ENCODE measurements at regions not wholly inside any gene's neighbourhood (a gene's known extent, or its start where the extent isn't known, plus 50 kb on each side); places are given as distances from the start of the nearest gene placed in this dataset.

DNA sequence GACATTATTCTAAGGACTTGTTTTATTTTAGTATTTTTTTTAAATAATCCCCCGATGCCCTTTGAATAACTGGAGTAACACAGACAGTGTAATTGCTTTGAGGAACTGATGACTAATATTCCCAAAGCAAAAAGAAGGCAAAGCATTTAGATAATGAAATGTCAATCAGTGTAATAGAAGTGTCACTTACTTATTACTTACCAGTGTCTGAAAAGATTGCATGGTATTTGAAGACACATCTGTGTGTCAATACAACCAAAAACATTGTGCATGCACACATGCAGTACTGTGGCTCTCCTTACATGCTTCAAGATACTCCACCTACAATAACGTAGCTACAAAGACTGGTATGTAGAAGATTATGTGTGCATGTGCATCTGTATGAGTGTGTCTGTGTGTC is 264.0 kb upstream of the ANO5 start:
- Histone ChIP-seq H3K27ac (ENCODE audit: low read depth, low read length, poor library complexity, severe bottlenecking) (no peak overlapping the region), H2AFZ (ENCODE audit: low read length) (no peak overlapping the region), H3K9me2 (ENCODE audit: insufficient read depth, low read length) (no peaks in the 10 kb centered on the region), H3K36me3 (ENCODE audit: insufficient read depth, low read length) (no peaks in the 10 kb centered on the region), H3K4me1 (ENCODE audit: insufficient read depth, low read length, poor library complexity, severe bottlenecking) (no peaks in the 10 kb centered on the region), H3K4me2 (ENCODE audit: low read length) (no peak overlapping the region), H3K9me3 (ENCODE audit: low read length) (no peaks in the 10 kb centered on the region), H3K4me3 (ENCODE audit: low read depth, low read length, poor library complexity, severe bottlenecking) (no peak overlapping the region), H3K79me2 (ENCODE audit: insufficient read depth, low read depth, low read length) (no peaks in the 10 kb centered on the region), H4K20me1 (ENCODE audit: insufficient read depth, low read length) (no peaks in the 10 kb centered on the region)
- intact Hi-C loops (cut with micrococcal nuclease; ENCODE audit: unreplicated experiment), result no loop called here
- no peak for DNase-seq (ENCODE audit: low spot score)
- no TSS peak for BruUV-seq (replicated peaks)
- ChIA-PET POLR2A (no interaction called here), CTCF (ENCODE audit: unreplicated experiment) (no interaction called here)
- TF ChIP-seq, protein P1, sequence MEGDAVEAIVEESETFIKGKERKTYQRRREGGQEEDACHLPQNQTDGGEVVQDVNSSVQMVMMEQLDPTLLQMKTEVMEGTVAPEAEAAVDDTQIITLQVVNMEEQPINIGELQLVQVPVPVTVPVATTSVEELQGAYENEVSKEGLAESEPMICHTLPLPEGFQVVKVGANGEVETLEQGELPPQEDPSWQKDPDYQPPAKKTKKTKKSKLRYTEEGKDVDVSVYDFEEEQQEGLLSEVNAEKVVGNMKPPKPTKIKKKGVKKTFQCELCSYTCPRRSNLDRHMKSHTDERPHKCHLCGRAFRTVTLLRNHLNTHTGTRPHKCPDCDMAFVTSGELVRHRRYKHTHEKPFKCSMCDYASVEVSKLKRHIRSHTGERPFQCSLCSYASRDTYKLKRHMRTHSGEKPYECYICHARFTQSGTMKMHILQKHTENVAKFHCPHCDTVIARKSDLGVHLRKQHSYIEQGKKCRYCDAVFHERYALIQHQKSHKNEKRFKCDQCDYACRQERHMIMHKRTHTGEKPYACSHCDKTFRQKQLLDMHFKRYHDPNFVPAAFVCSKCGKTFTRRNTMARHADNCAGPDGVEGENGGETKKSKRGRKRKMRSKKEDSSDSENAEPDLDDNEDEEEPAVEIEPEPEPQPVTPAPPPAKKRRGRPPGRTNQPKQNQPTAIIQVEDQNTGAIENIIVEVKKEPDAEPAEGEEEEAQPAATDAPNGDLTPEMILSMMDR (conservative IDR thresholded peaks at IDR 0.05; ENCODE audit: low read length), result no peak
- TF ChIP-seq EZH2phosphoT487 (IDR thresholded peaks at IDR 0.05; ENCODE audit: borderline replicate concordance, low read depth, low read length), result no peak

DNA sequence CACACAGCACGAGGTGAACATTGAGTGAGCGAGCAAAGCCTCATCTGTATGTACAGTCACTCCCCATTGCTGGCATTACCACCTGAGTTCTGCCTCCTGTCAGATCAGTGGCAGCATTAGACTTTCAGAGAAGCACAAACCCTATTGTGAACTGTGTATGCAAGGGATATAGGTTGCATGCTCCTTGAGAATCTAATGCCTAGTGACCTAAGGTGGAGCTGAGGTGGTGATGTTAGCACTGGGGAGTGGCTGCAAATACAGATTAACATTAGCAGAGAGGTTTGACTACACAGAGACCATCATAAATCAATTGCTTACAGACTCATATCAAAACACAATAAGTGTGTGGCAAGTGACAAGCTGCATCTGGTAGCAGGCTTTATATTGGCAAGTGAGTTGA is 262.5 kb upstream of the ANO5 start:
- Histone ChIP-seq H4K20me1 (ENCODE audit: insufficient read depth, low read length) (no peaks in the 10 kb centered on the region), H3K36me3 (ENCODE audit: insufficient read depth, low read length) (no peaks in the 10 kb centered on the region), H3K27ac (ENCODE audit: low read depth, low read length, poor library complexity, severe bottlenecking) (no peak overlapping the region), H3K4me2 (ENCODE audit: low read length) (no peak overlapping the region), H3K4me1 (ENCODE audit: insufficient read depth, low read length, poor library complexity, severe bottlenecking) (no peaks in the 10 kb centered on the region), H3K79me2 (ENCODE audit: insufficient read depth, low read depth, low read length) (no peaks in the 10 kb centered on the region), H3K9me3 (ENCODE audit: low read length) (no peaks in the 10 kb centered on the region), H2AFZ (ENCODE audit: low read length) (no peak overlapping the region), H3K4me3 (ENCODE audit: low read depth, low read length, poor library complexity, severe bottlenecking) (no peak overlapping the region), H3K9me2 (ENCODE audit: insufficient read depth, low read length) (no peaks in the 10 kb centered on the region)
- intact Hi-C loops (cut with micrococcal nuclease; ENCODE audit: unreplicated experiment), result no loop called here
- ChIA-PET POLR2A (interaction anchor here (0.6 kb wide), 1 partner anchor 844 kb away, joined by 3 read pairs; no protein-coding TSS in a partner anchor), CTCF (ENCODE audit: unreplicated experiment) (no interaction called here)
- no TSS peak for BruUV-seq (replicated peaks)
- DNase-seq (ENCODE audit: low spot score), result no peak
- TF ChIP-seq, protein P1 (conservative IDR thresholded peaks at IDR 0.05; ENCODE audit: low read length), result no peak

DNA sequence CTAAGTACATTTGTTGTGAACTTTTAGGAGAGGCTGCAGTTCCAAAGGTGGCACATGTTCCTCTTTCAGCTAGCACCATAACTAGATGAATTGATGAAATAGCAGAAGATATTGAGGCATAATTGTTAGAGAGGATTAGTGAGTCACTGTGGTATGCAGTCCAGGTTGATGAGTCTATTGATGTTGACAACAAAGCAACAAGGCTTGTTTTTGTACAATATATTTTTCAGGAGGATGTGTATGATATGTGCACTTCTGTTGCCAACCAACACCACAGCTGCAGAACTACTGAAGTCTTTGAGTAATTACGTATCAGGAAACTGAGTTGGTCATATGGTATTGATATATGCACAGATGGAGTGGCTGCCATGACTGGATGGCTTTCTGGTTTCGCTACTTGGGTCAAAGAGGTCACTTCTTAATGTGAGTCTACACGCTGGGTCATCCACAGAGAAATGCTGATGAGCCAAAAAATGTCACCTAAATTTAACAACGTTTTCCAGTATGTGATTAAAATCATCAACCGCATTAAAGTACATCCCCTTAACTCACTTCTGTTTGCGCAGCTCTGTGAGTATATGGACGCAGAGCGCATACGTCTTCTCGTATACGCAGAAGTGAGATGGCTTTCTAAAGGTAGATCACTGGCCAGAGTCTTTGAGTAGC is 261.3 kb upstream of the ANO5 start:
- intact Hi-C loops (cut with micrococcal nuclease; ENCODE audit: unreplicated experiment), result no loop called here
- H3K79me2 ChIP-seq (ENCODE audit: insufficient read depth, low read depth, low read length), result no peaks in the 10 kb centered on the region
- TF ChIP-seq, protein P1 (conservative IDR thresholded peaks at IDR 0.05; ENCODE audit: low read length), result no peak
- no peak for TF ChIP-seq EZH2phosphoT487 (IDR thresholded peaks at IDR 0.05; ENCODE audit: borderline replicate concordance, low read depth, low read length)
- no peaks in the 10 kb centered on the region for H3K9me2 ChIP-seq (ENCODE audit: insufficient read depth, low read length)
- H4K20me1 ChIP-seq (ENCODE audit: insufficient read depth, low read length), result no peaks in the 10 kb centered on the region
- no TSS peak for BruUV-seq (replicated peaks)
- ChIA-PET CTCF (ENCODE audit: unreplicated experiment) (no interaction called here), POLR2A (no interaction called here)
- no peak overlapping the region for H3K27ac ChIP-seq (ENCODE audit: low read depth, low read length, poor library complexity, severe bottlenecking)
- no peaks in the 10 kb centered on the region for H3K4me1 ChIP-seq (ENCODE audit: insufficient read depth, low read length, poor library complexity, severe bottlenecking)
- no peaks in the 10 kb centered on the region for H3K36me3 ChIP-seq (ENCODE audit: insufficient read depth, low read length)
- H3K9me3 ChIP-seq (ENCODE audit: low read length), result no peaks in the 10 kb centered on the region
- no peak overlapping the region for H2AFZ ChIP-seq (ENCODE audit: low read length)
- no peak overlapping the region for H3K4me2 ChIP-seq (ENCODE audit: low read length)
- no peak for DNase-seq (ENCODE audit: low spot score)
- H3K4me3 ChIP-seq (ENCODE audit: low read depth, low read length, poor library complexity, severe bottlenecking), result no peak overlapping the region
